GM12878 (cell line): ENCODE measurements at regions not wholly inside any gene's neighbourhood (a gene's known extent, or its start where the extent isn't known, plus 50 kb on each side); places are given as distances from the start of the nearest gene placed in this dataset.

Source experiments
- ATAC-seq: fragments of 200-7000 bp; cut with Tn5 transposase; 3 replicates; pipeline ENCODE4 v1.9.1; 2020; ENCODE audit warnings: mild to moderate bottlenecking, moderate library complexity
- BruUV-seq: library from RNA; stranded (reverse); fragments of 400-500 nt; replicated peaks from 2 replicates; lab custom pipeline; 2021; lab: Mats Ljungman, UMichigan
- CTCF ChIA-PET: fragments of 300-600 bp; sonication (Branson Sonifier 250); formaldehyde crosslinking; extraction: SDS; loops from one replicate; lab custom pipeline; 2021; ENCODE audit warnings: inconsistent platforms; lab: Yijun Ruan, JAX
- POLR2A ChIA-PET: fragments of 350-600 bp; formaldehyde crosslinking; extraction: SDS; loops from one replicate; lab custom pipeline; 2021; ENCODE audit warnings: inconsistent platforms; lab: Charles Lee
- RAD21 ChIA-PET: fragments of 300-600 bp; sonication (Branson Sonifier 250); formaldehyde crosslinking; loops from one replicate; lab custom pipeline; 2023; ENCODE audit warnings: antibody characterized with exemption; ENCODE audit not compliant: unreplicated experiment; lab: Charles Lee
- SMC1A ChIA-PET: fragments of 300-600 bp; sonication (Branson Sonifier 250); formaldehyde crosslinking; loops from one replicate; lab custom pipeline; 2023; ENCODE audit not compliant: unreplicated experiment, uncharacterized antibody; lab: Charles Lee
- DNase-seq: peaks from one replicate; pipeline ENCODE4 v3.0.0-alpha.2; 2011; ENCODE audit warnings: low read depth, low spot score
- FAIRE-seq: peaks from 3 replicates; lab custom pipeline; 2011; peaks lifted over from hg19 to GRCh38; lab: Jason Lieb, UNC
- H2AFZ ChIP-seq: 2 replicates; pipeline ENCODE4 v1.6.0; 2011; ENCODE audit warnings: low read depth, low read length, control low read depth; ENCODE audit not compliant: control insufficient read depth
- H3K27ac ChIP-seq: 2 replicates; pipeline ENCODE4 v1.5.1; 2011; ENCODE audit warnings: control low read depth; ENCODE audit not compliant: control insufficient read depth, insufficient read depth
- H3K27me3 ChIP-seq, 2 experiments: replicated peaks in 1 of 2; 2 replicates each; pipeline versions ENCODE4 v1.6.0 to v1.6.1; 2011; ENCODE audit warnings: low read length in 1 of 2; ENCODE audit not compliant: control insufficient read depth in 2 of 2, insufficient read depth in 2 of 2
- H3K36me3 ChIP-seq, 2 experiments: 2 replicates each; pipeline ENCODE4 v1.5.1; 2011; ENCODE audit warnings: low read length in 1 of 2; ENCODE audit not compliant: control insufficient read depth in 2 of 2, insufficient read depth in 2 of 2
- H3K4me1 ChIP-seq: 2 replicates; pipeline ENCODE4 v1.6.1; 2011; ENCODE audit warnings: mild to moderate bottlenecking, low read length, moderate library complexity, mixed read lengths; ENCODE audit not compliant: control insufficient read depth, insufficient read depth
- H3K4me2 ChIP-seq: 2 replicates; pipeline ENCODE4 v1.6.0; 2011; ENCODE audit warnings: control low read depth; ENCODE audit not compliant: control insufficient read depth, insufficient read depth
- H3K4me3 ChIP-seq: fragments of 200-600 bp; sonication (generic); 2 replicates; pipeline ENCODE4 v1.5.1; 2016
- H3K79me2 ChIP-seq: 2 replicates; pipeline ENCODE4 v1.6.0; 2011; ENCODE audit warnings: low read length; ENCODE audit not compliant: control insufficient read depth, insufficient read depth
- H3K9ac ChIP-seq: 2 replicates; pipeline ENCODE4 v1.8.0; 2011; ENCODE audit warnings: low read length, control low read depth, mixed read lengths; ENCODE audit not compliant: control insufficient read depth, insufficient read depth
- H3K9me3 ChIP-seq: replicated peaks from 3 replicates; pipeline ENCODE4 v1.5.1; 2011; ENCODE audit warnings: mild to moderate bottlenecking, low read length; ENCODE audit not compliant: control insufficient read depth, insufficient read depth
- H4K20me1 ChIP-seq: 2 replicates; pipeline ENCODE4 v1.6.0; 2011; ENCODE audit not compliant: control insufficient read depth, insufficient read depth
- BCL11A ChIP-seq: IDR thresholded peaks from 2 replicates; pipeline ENCODE4 v1.6.1; 2011; ENCODE audit warnings: low read depth, low read length
- CBX5 ChIP-seq: sonication (generic); IDR thresholded peaks from 2 replicates; pipeline ENCODE4 v1.6.1; 2016; ENCODE audit warnings: low read depth, moderate library complexity, mild to moderate bottlenecking, inconsistent platforms
- EZH2 ChIP-seq: IDR thresholded peaks from 2 replicates; pipeline ENCODE4 v1.6.1; 2012; ENCODE audit warnings: low read depth, mild to moderate bottlenecking, control low read depth, inconsistent platforms, low read length, borderline replicate concordance; ENCODE audit not compliant: control insufficient read depth
- FOS ChIP-seq: IDR thresholded peaks from 3 replicates; pipeline ENCODE4 v1.6.1; 2011; ENCODE audit warnings: borderline replicate concordance; ENCODE audit not compliant: insufficient read length; ENCODE audit errors: extremely low read depth
- GABPA ChIP-seq: IDR thresholded peaks from 2 replicates; pipeline ENCODE4 v1.6.1; 2014; ENCODE audit warnings: antibody characterized with exemption, low read depth, mild to moderate bottlenecking, inconsistent platforms
- GATAD2B ChIP-seq: fragments of 450-650 bp; conservative IDR thresholded peaks from 2 replicates; pipeline ENCODE4 v1.6.1; 2017; ENCODE audit warnings: low read depth, mild to moderate bottlenecking, moderate library complexity
- MXI1 ChIP-seq: fragments of 150-350 bp; IDR thresholded peaks from 2 replicates; pipeline ENCODE4 v1.6.1; 2011; ENCODE audit warnings: low read depth, mild to moderate bottlenecking, inconsistent platforms, low read length, improper control_type of control experiment
- POLR2A ChIP-seq: IDR thresholded peaks from 2 replicates; pipeline ENCODE4 v1.6.1; 2011; ENCODE audit warnings: low read depth, mild to moderate bottlenecking, low read length
- POLR2AphosphoS2 ChIP-seq: IDR thresholded peaks from 2 replicates; pipeline ENCODE4 v1.6.1; 2011; ENCODE audit warnings: low read depth, mild to moderate bottlenecking, low read length, improper control_type of control experiment, moderate library complexity
- RFX5 ChIP-seq: IDR thresholded peaks from 2 replicates; pipeline ENCODE4 v1.6.1; 2011; ENCODE audit warnings: low read depth, low read length, improper control_type of control experiment
- SMAD1 ChIP-seq: fragments of 450-650 bp; IDR thresholded peaks from 2 replicates; pipeline ENCODE4 v1.6.1; 2018; ENCODE audit warnings: mild to moderate bottlenecking, low read depth; ENCODE audit not compliant: partially characterized antibody
- SPI1 ChIP-seq: IDR thresholded peaks from 2 replicates; pipeline ENCODE4 v1.6.1; 2011; ENCODE audit warnings: low read depth, mild to moderate bottlenecking, low read length, moderate library complexity, borderline replicate concordance; ENCODE audit not compliant: insufficient read depth
- ZNF24 ChIP-seq: fragments of 450-650 bp; IDR thresholded peaks from 2 replicates; pipeline ENCODE4 v1.6.1; 2017; ENCODE audit warnings: antibody characterized with exemption, mild to moderate bottlenecking
- ZSCAN29 ChIP-seq: fragments of 450-650 bp; IDR thresholded peaks from 2 replicates; pipeline ENCODE4 v1.6.1; 2017; ENCODE audit warnings: mild to moderate bottlenecking, moderate library complexity
- ZZZ3 ChIP-seq: IDR thresholded peaks from 2 replicates; pipeline ENCODE4 v1.6.1; 2011; ENCODE audit warnings: low read depth; ENCODE audit not compliant: control insufficient read depth, insufficient read length
- WGBS: methylation state at CpG from one replicate; pipeline ENCODE4 v1.1.6; 2016; ENCODE audit warnings: low lambda C conversion rate; ENCODE audit not compliant: insufficient replicate concordance, insufficient coverage; ENCODE audit errors: missing lambda C conversion rate; 5-methylcytosine and 5-hydroxymethylcytosine counted together
- in situ Hi-C: fragments of 300-500 bp; cut with MboI; formaldehyde crosslinking; loops from 9 replicates; pipeline ENCODE4 v1.14.3; 2018; ENCODE audit warnings: mixed read lengths
- intact Hi-C: fragments of 100-400 bp; cut with micrococcal nuclease; formaldehyde crosslinking; loops from one replicate; pipeline ENCODE4 v1.14.2; 2022; ENCODE audit not compliant: unreplicated experiment
- TF ChIP-seq, protein P1 (sequence below): fragments of 450-650 bp; IDR thresholded peaks from 2 replicates; pipeline ENCODE4 v1.6.1; 2016; ENCODE audit warnings: mild to moderate bottlenecking, moderate library complexity, borderline replicate concordance

- H3K9ac ChIP-seq: no peak overlapping the region
- WGBS: 17% methylated on average over 3 of the region's 3 CpGs
- POLR2A ChIA-PET: no interaction called here
- no peaks in the 10 kb centered on the region for H3K4me1 ChIP-seq
- DNase-seq (no peak), ATAC-seq (no peak), FAIRE-seq (no peak)
- BruUV-seq: no TSS peak
- no peaks in the 10 kb centered on the region for H4K20me1 ChIP-seq
- CTCF ChIA-PET: no interaction called here
- no peak overlapping the region for H2AFZ ChIP-seq
- no peak overlapping the region for H3K4me3 ChIP-seq
- H3K36me3 ChIP-seq: no peaks in the 10 kb centered on the region
- in situ Hi-C loops: no loop called here
- H3K4me2 ChIP-seq: no peak overlapping the region
- no peaks in the 10 kb centered on the region for H3K9me3 ChIP-seq
- intact Hi-C loops: no loop called here
- SMC1A ChIA-PET: no interaction called here
- H3K79me2 ChIP-seq: no peaks in the 10 kb centered on the region
- no peak overlapping the region for H3K27ac ChIP-seq
- H3K27me3 ChIP-seq: no peaks in the 10 kb centered on the region
- RAD21 ChIA-PET: no interaction called here
- no peak for TF ChIP-seq BCL11A
- no peak for TF ChIP-seq GATAD2B
- no peak for TF ChIP-seq ZSCAN29
- no peak for TF ChIP-seq FOS
- no peak for TF ChIP-seq CBX5
- TF ChIP-seq POLR2AphosphoS2: no peak
- TF ChIP-seq EZH2: no peak
- no peak for TF ChIP-seq ZZZ3
These were observed 97.8 kb upstream of the TYRP1 start for GRCh38 chr9:12595400-12595799.

- Histone ChIP-seq H3K79me2 (no peaks in the 10 kb centered on the region), H3K9ac (no peak overlapping the region), H3K4me1 (no peaks in the 10 kb centered on the region), H4K20me1 (no peaks in the 10 kb centered on the region), H3K9me3 (no peaks in the 10 kb centered on the region), H3K27me3 (no peaks in the 10 kb centered on the region), H3K27ac (no peak overlapping the region), H3K4me2 (no peak overlapping the region), H2AFZ (no peak overlapping the region), H3K4me3 (no peak overlapping the region), H3K36me3 (no peaks in the 10 kb centered on the region)
- ChIA-PET POLR2A (no interaction called here), RAD21 (no interaction called here), SMC1A (no interaction called here), CTCF (no interaction called here)
- no peak for DNase-seq
- intact Hi-C loops (no loop called here), in situ Hi-C loops (no loop called here)
- no TSS peak for BruUV-seq
- 15% methylated on average over 2 of the region's 2 CpGs for WGBS
- ATAC-seq: no peak
- FAIRE-seq: no peak
- no peak for TF ChIP-seq GABPA
- TF ChIP-seq, protein P1, sequence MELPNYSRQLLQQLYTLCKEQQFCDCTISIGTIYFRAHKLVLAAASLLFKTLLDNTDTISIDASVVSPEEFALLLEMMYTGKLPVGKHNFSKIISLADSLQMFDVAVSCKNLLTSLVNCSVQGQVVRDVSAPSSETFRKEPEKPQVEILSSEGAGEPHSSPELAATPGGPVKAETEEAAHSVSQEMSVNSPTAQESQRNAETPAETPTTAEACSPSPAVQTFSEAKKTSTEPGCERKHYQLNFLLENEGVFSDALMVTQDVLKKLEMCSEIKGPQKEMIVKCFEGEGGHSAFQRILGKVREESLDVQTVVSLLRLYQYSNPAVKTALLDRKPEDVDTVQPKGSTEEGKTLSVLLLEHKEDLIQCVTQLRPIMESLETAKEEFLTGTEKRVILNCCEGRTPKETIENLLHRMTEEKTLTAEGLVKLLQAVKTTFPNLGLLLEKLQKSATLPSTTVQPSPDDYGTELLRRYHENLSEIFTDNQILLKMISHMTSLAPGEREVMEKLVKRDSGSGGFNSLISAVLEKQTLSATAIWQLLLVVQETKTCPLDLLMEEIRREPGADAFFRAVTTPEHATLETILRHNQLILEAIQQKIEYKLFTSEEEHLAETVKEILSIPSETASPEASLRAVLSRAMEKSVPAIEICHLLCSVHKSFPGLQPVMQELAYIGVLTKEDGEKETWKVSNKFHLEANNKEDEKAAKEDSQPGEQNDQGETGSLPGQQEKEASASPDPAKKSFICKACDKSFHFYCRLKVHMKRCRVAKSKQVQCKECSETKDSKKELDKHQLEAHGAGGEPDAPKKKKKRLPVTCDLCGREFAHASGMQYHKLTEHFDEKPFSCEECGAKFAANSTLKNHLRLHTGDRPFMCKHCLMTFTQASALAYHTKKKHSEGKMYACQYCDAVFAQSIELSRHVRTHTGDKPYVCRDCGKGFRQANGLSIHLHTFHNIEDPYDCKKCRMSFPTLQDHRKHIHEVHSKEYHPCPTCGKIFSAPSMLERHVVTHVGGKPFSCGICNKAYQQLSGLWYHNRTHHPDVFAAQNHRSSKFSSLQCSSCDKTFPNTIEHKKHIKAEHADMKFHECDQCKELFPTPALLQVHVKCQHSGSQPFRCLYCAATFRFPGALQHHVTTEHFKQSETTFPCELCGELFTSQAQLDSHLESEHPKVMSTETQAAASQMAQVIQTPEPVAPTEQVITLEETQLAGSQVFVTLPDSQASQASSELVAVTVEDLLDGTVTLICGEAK: no peak
- no peak for TF ChIP-seq RFX5
- TF ChIP-seq MXI1: no peak
- no peak for TF ChIP-seq POLR2A
- no peak for TF ChIP-seq SPI1
- TF ChIP-seq SMAD1: no peak
- no peak for TF ChIP-seq ZNF24
These were observed 88.9 kb upstream of the TYRP1 start for GRCh38 chr9:12604164-12604821.
